Peyer's patch (tissue), 4 donors: ENCODE measurements at regions not wholly inside any gene's neighbourhood (a gene's known extent, or its start where the extent isn't known, plus 50 kb on each side); places are given as distances from the start of the nearest gene placed in this dataset.

Experiments
- POLR2A ChIP-seq, 2 donors: fragments of 450-650 bp; IDR thresholded peaks; one replicate each; pipeline ENCODE4 v1.5.1; 2017; ENCODE audit warnings: antibody characterized with exemption in 2 of 2, mild to moderate bottlenecking in 2 of 2, moderate library complexity in 2 of 2
- TF ChIP-seq, protein P1 (sequence below), 6 experiments: fragments of 450-650 bp in 4 of 6; fragments of 200-600 bp in 2 of 6; sonication (generic) in 1 of 6; IDR thresholded peaks; one replicate each; pipeline ENCODE4 v1.5.1; 2017 to 2019; ENCODE audit warnings: antibody characterized with exemption in 6 of 6, mild to moderate bottlenecking in 3 of 6, moderate library complexity in 1 of 6

DNA sequence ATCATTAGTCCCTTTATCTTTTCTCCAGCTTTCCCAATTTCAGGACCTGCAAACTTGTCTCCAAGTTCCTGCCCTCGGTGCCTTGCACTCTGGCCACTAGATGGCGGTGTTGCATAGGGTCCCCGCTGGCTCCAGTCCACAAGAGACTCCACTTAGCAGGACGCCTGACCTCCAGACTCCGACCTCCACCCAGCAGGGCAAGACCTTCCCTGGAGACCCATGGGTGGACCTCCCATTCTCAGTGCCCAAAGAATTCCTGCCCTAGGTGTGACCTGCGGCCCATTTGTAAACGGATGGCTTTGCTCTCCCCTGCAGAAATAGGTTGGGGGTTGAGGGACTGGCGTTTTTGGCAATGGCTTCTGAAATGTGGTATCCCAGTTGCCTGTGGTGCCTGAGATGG is 82.6 kb downstream of the LSM3 start:
- TF ChIP-seq, protein P1, sequence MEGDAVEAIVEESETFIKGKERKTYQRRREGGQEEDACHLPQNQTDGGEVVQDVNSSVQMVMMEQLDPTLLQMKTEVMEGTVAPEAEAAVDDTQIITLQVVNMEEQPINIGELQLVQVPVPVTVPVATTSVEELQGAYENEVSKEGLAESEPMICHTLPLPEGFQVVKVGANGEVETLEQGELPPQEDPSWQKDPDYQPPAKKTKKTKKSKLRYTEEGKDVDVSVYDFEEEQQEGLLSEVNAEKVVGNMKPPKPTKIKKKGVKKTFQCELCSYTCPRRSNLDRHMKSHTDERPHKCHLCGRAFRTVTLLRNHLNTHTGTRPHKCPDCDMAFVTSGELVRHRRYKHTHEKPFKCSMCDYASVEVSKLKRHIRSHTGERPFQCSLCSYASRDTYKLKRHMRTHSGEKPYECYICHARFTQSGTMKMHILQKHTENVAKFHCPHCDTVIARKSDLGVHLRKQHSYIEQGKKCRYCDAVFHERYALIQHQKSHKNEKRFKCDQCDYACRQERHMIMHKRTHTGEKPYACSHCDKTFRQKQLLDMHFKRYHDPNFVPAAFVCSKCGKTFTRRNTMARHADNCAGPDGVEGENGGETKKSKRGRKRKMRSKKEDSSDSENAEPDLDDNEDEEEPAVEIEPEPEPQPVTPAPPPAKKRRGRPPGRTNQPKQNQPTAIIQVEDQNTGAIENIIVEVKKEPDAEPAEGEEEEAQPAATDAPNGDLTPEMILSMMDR (IDR thresholded peaks at IDR 0.05): peak; percentile 87 to 98 (median 96)
- no peak for TF ChIP-seq POLR2A (IDR thresholded peaks at IDR 0.05)
